ENCODE measurements at regions not wholly inside any gene's neighbourhood (a gene's known extent, or its start where the extent isn't known, plus 50 kb on each side); places are given as distances from the start of the nearest gene placed in this dataset.

DNA sequence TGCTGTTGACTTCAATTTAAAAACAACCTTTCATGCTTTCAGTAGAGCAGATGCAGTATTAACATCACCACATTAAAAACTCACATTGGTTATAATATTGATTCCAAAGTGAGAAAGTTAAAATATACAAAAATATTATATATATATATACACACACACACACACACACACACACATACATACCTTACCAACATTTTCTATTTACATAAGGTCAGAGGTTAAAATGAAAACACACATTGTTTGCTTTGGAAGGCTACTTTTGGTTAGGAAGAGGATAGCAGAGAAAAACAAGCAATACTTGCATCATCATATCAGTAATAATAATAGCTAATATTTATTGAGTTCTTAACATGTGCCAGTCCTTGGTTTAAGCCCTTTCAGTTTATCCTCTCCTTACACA is 226.5 kb downstream of the PPP4R3C start:
- TF ChIP-seq, protein P1, sequence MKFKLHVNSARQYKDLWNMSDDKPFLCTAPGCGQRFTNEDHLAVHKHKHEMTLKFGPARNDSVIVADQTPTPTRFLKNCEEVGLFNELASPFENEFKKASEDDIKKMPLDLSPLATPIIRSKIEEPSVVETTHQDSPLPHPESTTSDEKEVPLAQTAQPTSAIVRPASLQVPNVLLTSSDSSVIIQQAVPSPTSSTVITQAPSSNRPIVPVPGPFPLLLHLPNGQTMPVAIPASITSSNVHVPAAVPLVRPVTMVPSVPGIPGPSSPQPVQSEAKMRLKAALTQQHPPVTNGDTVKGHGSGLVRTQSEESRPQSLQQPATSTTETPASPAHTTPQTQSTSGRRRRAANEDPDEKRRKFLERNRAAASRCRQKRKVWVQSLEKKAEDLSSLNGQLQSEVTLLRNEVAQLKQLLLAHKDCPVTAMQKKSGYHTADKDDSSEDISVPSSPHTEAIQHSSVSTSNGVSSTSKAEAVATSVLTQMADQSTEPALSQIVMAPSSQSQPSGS (IDR thresholded peaks at IDR 0.05; ENCODE audit: low read length), result no peak
- TF ChIP-seq SRF (IDR thresholded peaks at IDR 0.05; ENCODE audit: low read depth in 2 of 2, low read length in 2 of 2) (no peak), MTA3 (IDR thresholded peaks at IDR 0.05; ENCODE audit: borderline replicate concordance, low read length) (no peak), POLR2AphosphoS5 (IDR thresholded peaks at IDR 0.05; ENCODE audit: low read length) (no peak), ZZZ3 (IDR thresholded peaks at IDR 0.05; ENCODE audit: control insufficient read depth, insufficient read length, low read depth) (no peak), KAT2A (conservative IDR thresholded peaks at IDR 0.05; ENCODE audit: control insufficient read depth, low read depth, low read length) (no peak)
- TF ChIP-seq, protein P2, sequence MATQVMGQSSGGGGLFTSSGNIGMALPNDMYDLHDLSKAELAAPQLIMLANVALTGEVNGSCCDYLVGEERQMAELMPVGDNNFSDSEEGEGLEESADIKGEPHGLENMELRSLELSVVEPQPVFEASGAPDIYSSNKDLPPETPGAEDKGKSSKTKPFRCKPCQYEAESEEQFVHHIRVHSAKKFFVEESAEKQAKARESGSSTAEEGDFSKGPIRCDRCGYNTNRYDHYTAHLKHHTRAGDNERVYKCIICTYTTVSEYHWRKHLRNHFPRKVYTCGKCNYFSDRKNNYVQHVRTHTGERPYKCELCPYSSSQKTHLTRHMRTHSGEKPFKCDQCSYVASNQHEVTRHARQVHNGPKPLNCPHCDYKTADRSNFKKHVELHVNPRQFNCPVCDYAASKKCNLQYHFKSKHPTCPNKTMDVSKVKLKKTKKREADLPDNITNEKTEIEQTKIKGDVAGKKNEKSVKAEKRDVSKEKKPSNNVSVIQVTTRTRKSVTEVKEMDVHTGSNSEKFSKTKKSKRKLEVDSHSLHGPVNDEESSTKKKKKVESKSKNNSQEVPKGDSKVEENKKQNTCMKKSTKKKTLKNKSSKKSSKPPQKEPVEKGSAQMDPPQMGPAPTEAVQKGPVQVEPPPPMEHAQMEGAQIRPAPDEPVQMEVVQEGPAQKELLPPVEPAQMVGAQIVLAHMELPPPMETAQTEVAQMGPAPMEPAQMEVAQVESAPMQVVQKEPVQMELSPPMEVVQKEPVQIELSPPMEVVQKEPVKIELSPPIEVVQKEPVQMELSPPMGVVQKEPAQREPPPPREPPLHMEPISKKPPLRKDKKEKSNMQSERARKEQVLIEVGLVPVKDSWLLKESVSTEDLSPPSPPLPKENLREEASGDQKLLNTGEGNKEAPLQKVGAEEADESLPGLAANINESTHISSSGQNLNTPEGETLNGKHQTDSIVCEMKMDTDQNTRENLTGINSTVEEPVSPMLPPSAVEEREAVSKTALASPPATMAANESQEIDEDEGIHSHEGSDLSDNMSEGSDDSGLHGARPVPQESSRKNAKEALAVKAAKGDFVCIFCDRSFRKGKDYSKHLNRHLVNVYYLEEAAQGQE (IDR thresholded peaks at IDR 0.05; ENCODE audit: low read depth, low read length), result no peak
- TF ChIP-seq, protein P3, sequence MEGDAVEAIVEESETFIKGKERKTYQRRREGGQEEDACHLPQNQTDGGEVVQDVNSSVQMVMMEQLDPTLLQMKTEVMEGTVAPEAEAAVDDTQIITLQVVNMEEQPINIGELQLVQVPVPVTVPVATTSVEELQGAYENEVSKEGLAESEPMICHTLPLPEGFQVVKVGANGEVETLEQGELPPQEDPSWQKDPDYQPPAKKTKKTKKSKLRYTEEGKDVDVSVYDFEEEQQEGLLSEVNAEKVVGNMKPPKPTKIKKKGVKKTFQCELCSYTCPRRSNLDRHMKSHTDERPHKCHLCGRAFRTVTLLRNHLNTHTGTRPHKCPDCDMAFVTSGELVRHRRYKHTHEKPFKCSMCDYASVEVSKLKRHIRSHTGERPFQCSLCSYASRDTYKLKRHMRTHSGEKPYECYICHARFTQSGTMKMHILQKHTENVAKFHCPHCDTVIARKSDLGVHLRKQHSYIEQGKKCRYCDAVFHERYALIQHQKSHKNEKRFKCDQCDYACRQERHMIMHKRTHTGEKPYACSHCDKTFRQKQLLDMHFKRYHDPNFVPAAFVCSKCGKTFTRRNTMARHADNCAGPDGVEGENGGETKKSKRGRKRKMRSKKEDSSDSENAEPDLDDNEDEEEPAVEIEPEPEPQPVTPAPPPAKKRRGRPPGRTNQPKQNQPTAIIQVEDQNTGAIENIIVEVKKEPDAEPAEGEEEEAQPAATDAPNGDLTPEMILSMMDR (IDR thresholded peaks at IDR 0.05 in 2 of 3, conservative IDR thresholded peaks at IDR 0.05 in 1 of 3; ENCODE audit: control insufficient read depth in 2 of 3, extremely low read depth in 1 of 3, insufficient read depth in 1 of 3, low read depth in 3 of 3, low read length in 3 of 3), result no peak

Data from GM12878 (cell line).